Neural progenitor cell (in vitro differentiated cells): ENCODE measurements at regions not wholly inside any gene's neighbourhood (a gene's known extent, or its start where the extent isn't known, plus 50 kb on each side); places are given as distances from the start of the nearest gene placed in this dataset.

Experiments used
- DNase-seq: peaks from one replicate; pipeline ENCODE4 v3.0.0-alpha.2; 2016; ENCODE audit warnings: low spot score
- H2AFZ ChIP-seq: fragments of 200-600 bp; sonication (generic); replicated peaks from 2 replicates; pipeline ENCODE4 v1.6.1; 2016; ENCODE audit warnings: antibody characterized with exemption
- H3F3A ChIP-seq: fragments of 200-600 bp; sonication (generic); 2 replicates; pipeline ENCODE4 v1.6.1; 2016; ENCODE audit warnings: antibody characterized with exemption, low read depth
- H3K27ac ChIP-seq: fragments of 200-600 bp; sonication (generic); 2 replicates; pipeline ENCODE4 v1.5.1; 2016; ENCODE audit warnings: mild to moderate bottlenecking
- H3K27me3 ChIP-seq: fragments of 200-600 bp; sonication (generic); 2 replicates; pipeline ENCODE4 v1.6.1; 2016; ENCODE audit warnings: mild to moderate bottlenecking, moderate library complexity
- H3K36me3 ChIP-seq: fragments of 200-600 bp; sonication (generic); 2 replicates; pipeline ENCODE4 v1.5.1; 2016
- H3K4me1 ChIP-seq: fragments of 200-600 bp; sonication (generic); 2 replicates; pipeline ENCODE4 v1.6.1; 2016; ENCODE audit warnings: mixed run types
- H3K4me2 ChIP-seq: fragments of 200-600 bp; sonication (generic); 2 replicates; pipeline ENCODE4 v1.6.1; 2016
- H3K4me3 ChIP-seq: fragments of 200-600 bp; sonication (generic); 2 replicates; pipeline ENCODE4 v1.5.1; 2016
- H3K79me2 ChIP-seq: fragments of 200-600 bp; sonication (generic); 2 replicates; pipeline ENCODE4 v1.6.1; 2016; ENCODE audit warnings: low read depth
- H3K9ac ChIP-seq: fragments of 200-600 bp; sonication (generic); 2 replicates; pipeline ENCODE4 v1.6.1; 2016
- H3K9me3 ChIP-seq: fragments of 200-600 bp; sonication (generic); 2 replicates; pipeline ENCODE4 v1.5.1; 2016; ENCODE audit warnings: low read depth
- H4K20me1 ChIP-seq: fragments of 200-600 bp; sonication (generic); 2 replicates; pipeline ENCODE4 v1.6.1; 2016; ENCODE audit warnings: low read depth
- H3K27ac Mint-ChIP-seq: 3 replicates; pipeline ENCODE4 v1.8.0; 2021; ENCODE audit warnings: mixed read lengths
- H3K27me3 Mint-ChIP-seq: 2 replicates; pipeline ENCODE4 v1.8.0; 2022; ENCODE audit warnings: low read depth, mild to moderate bottlenecking, inconsistent platforms, moderate library complexity, mixed read lengths; ENCODE audit not compliant: insufficient read depth
- H3K36me3 Mint-ChIP-seq: 3 replicates; pipeline ENCODE4 v1.8.0; 2021; ENCODE audit warnings: mixed read lengths
- H3K4me1 Mint-ChIP-seq: 3 replicates; pipeline ENCODE4 v1.8.0; 2021; ENCODE audit warnings: mixed read lengths
- H3K4me3 Mint-ChIP-seq: 3 replicates; pipeline ENCODE4 v1.8.0; 2021; ENCODE audit warnings: mild to moderate bottlenecking, moderate library complexity, mixed read lengths
- H3K9me3 Mint-ChIP-seq: 3 replicates; pipeline ENCODE4 v1.8.0; 2020; ENCODE audit warnings: mixed read lengths
- EZH2 ChIP-seq: fragments of 200-600 bp; sonication (generic); IDR thresholded peaks from 2 replicates; pipeline ENCODE4 v1.6.1; 2017; ENCODE audit warnings: antibody characterized with exemption, mild to moderate bottlenecking, moderate library complexity
- EZH2phosphoT487 ChIP-seq: fragments of 200-600 bp; sonication (generic); IDR thresholded peaks from 2 replicates; pipeline ENCODE4 v1.6.1; 2017; ENCODE audit warnings: antibody characterized with exemption
- TF ChIP-seq, protein P1 (sequence below): fragments of 200-600 bp; sonication (generic); IDR thresholded peaks from 2 replicates; pipeline ENCODE4 v1.5.1; 2017; ENCODE audit warnings: antibody characterized with exemption, mild to moderate bottlenecking

DNA sequence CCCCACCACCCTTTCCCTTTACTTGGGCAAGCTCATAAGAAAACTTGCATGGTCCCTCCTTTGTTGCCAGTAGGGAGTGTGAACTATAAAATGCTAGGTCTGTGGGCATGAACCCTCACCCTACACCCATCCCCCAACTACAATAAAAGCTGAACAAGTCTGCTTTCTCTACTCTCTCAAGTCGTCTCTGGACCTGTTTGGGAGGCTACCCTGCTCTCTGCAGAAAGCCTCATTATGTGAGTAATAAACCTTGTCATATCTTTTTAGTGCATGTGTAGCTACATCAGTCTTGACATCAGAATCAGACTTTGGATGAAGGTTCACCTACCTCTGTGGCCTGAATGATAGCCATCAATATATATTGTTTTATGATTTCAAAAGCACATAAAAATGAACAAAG lies 155.4 kb upstream of the FAM241A start:
- no peaks in the 10 kb centered on the region for H3K36me3 ChIP-seq
- peaks cover 3% of the 10 kb centered on the region for H3K4me1 Mint-ChIP-seq
- H3K9me3 ChIP-seq = no peaks in the 10 kb centered on the region
- H3K4me1 ChIP-seq = no peaks in the 10 kb centered on the region
- H3F3A ChIP-seq = no peaks in the 10 kb centered on the region
- H3K36me3 Mint-ChIP-seq = no peaks in the 10 kb centered on the region
- no peak for TF ChIP-seq EZH2
- TF ChIP-seq, protein P1, sequence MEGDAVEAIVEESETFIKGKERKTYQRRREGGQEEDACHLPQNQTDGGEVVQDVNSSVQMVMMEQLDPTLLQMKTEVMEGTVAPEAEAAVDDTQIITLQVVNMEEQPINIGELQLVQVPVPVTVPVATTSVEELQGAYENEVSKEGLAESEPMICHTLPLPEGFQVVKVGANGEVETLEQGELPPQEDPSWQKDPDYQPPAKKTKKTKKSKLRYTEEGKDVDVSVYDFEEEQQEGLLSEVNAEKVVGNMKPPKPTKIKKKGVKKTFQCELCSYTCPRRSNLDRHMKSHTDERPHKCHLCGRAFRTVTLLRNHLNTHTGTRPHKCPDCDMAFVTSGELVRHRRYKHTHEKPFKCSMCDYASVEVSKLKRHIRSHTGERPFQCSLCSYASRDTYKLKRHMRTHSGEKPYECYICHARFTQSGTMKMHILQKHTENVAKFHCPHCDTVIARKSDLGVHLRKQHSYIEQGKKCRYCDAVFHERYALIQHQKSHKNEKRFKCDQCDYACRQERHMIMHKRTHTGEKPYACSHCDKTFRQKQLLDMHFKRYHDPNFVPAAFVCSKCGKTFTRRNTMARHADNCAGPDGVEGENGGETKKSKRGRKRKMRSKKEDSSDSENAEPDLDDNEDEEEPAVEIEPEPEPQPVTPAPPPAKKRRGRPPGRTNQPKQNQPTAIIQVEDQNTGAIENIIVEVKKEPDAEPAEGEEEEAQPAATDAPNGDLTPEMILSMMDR = no peak
- no peak for TF ChIP-seq EZH2phosphoT487
- peak overlapping the region; percentile 37 for H2AFZ ChIP-seq
- no peaks in the 10 kb centered on the region for H3K9me3 Mint-ChIP-seq
- no peak overlapping the region for H3K4me2 ChIP-seq
- no peak for DNase-seq
- no peak overlapping the region for H3K27ac Mint-ChIP-seq
- H3K27ac ChIP-seq = no peak overlapping the region
- H3K27me3 Mint-ChIP-seq = no peaks in the 10 kb centered on the region
- H4K20me1 ChIP-seq = no peaks in the 10 kb centered on the region
- no peak overlapping the region for H3K9ac ChIP-seq
- no peaks in the 10 kb centered on the region for H3K27me3 ChIP-seq
- no peak overlapping the region for H3K4me3 Mint-ChIP-seq
- H3K79me2 ChIP-seq = no peaks in the 10 kb centered on the region
- H3K4me3 ChIP-seq = no peak overlapping the region

DNA sequence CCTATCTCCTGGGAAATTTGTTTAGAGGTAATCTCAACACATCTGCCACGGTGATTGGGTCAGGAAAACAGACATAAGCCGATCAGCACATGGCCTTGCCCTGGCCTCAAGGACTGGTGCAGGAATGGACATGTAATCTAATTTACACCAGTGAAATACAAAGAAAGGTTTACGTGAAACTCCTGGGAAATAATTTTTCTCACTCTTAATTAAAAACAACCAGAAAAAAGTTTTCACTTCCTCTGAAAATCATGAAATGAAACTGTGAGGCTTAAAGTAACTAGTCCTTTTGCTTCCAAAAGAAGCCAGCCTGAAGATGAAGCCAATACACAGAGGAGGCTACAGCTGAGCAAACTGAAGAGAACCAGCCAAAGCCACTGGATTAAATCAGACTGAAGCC lies 154.1 kb upstream of the FAM241A start:
- peaks cover 3% of the 10 kb centered on the region for H3K4me1 Mint-ChIP-seq

DNA sequence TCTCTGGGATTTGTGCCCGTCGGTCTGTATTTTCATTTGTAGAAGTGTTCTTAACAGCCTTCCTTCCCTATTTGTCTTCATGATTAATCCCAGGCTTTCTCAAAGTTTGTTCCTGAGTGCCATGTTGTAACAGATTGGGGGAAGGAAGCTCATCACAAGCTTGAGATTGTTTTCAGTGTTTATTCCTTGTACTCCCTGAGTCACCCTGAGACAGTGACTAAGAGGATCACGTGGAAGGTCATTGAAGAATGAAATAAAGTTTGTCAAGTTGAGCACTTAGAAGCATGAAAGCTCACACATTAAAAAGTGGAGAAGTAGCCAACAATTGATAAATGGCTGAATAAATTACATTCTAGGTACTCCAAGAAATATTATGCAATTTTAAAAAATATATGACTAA lies 153.5 kb upstream of the FAM241A start:
- Histone ChIP-seq H3K4me2 (no peak overlapping the region), H2AFZ (peak overlapping the region; percentile 80), H3K27me3 (no peaks in the 10 kb centered on the region), H3K36me3 (no peaks in the 10 kb centered on the region), H3K4me3 (no peak overlapping the region), H3K9ac (no peak overlapping the region), H4K20me1 (no peaks in the 10 kb centered on the region), H3K27ac (no peak overlapping the region), H3F3A (no peaks in the 10 kb centered on the region), H3K79me2 (no peaks in the 10 kb centered on the region), H3K9me3 (no peaks in the 10 kb centered on the region), H3K4me1 (no peaks in the 10 kb centered on the region)
- no peak overlapping the region for H3K27ac Mint-ChIP-seq
- H3K27me3 Mint-ChIP-seq = no peaks in the 10 kb centered on the region
- DNase-seq = no peak
- H3K36me3 Mint-ChIP-seq = no peaks in the 10 kb centered on the region
- peaks cover 3% of the 10 kb centered on the region for H3K4me1 Mint-ChIP-seq
- H3K4me3 Mint-ChIP-seq = no peak overlapping the region
- no peaks in the 10 kb centered on the region for H3K9me3 Mint-ChIP-seq
- TF ChIP-seq, protein P1 = no peak
- TF ChIP-seq EZH2phosphoT487 = no peak
- no peak for TF ChIP-seq EZH2

More for the DNA sequence above, 154.1 kb upstream of the FAM241A start:
- H4K20me1 ChIP-seq = no peaks in the 10 kb centered on the region
- H3K4me1 ChIP-seq = no peaks in the 10 kb centered on the region
- no peaks in the 10 kb centered on the region for H3K9me3 ChIP-seq
- H3K4me3 ChIP-seq = no peak overlapping the region
- H3K27me3 ChIP-seq = no peaks in the 10 kb centered on the region
- no peak overlapping the region for H3K4me2 ChIP-seq
- TF ChIP-seq EZH2 (no peak), EZH2phosphoT487 (no peak)
- TF ChIP-seq, protein P1 = no peak
- Mint-ChIP-seq H3K9me3 (no peaks in the 10 kb centered on the region), H3K4me3 (no peak overlapping the region), H3K27ac (no peak overlapping the region), H3K27me3 (no peaks in the 10 kb centered on the region), H3K36me3 (no peaks in the 10 kb centered on the region)
- no peaks in the 10 kb centered on the region for H3F3A ChIP-seq
- no peaks in the 10 kb centered on the region for H3K79me2 ChIP-seq
- peak overlapping the region; percentile 80 for H2AFZ ChIP-seq
- DNase-seq = no peak
- no peak overlapping the region for H3K27ac ChIP-seq
- no peak overlapping the region for H3K9ac ChIP-seq
- H3K36me3 ChIP-seq = no peaks in the 10 kb centered on the region
